ENCODE measurements at regions not wholly inside any gene's neighbourhood (a gene's known extent, or its start where the extent isn't known, plus 50 kb on each side); places are given as distances from the start of the nearest gene placed in this dataset.

GRCh38 chr1:104979651-104980050 lies 1230.0 kb downstream of the AMY1C start (continued):
- TF ChIP-seq ATAD3A (CRISPR knock-in tag; IDR thresholded peaks at IDR 0.05), result no peak
- no peak for TF ChIP-seq EEA1 (CRISPR knock-in tag; IDR thresholded peaks at IDR 0.05; ENCODE audit: borderline replicate concordance)

GRCh38 chr1:104987210-104987609 lies 1237.5 kb downstream of the AMY1C start:
- H3K4me1 ChIP-seq (ENCODE audit: insufficient read depth, low read length), result no peaks in the 10 kb centered on the region
- no peak for ATAC-seq
- no peaks in the 10 kb centered on the region for H3K79me2 ChIP-seq (ENCODE audit: insufficient read depth, low read length)
- TF ChIP-seq ZBTB7B (CRISPR knock-in tag; IDR thresholded peaks at IDR 0.05) (no peak), ZNF33B (CRISPR knock-in tag; IDR thresholded peaks at IDR 0.05) (no peak), ZKSCAN5 (CRISPR knock-in tag; IDR thresholded peaks at IDR 0.05) (no peak)
- no peak overlapping the region for H3K4me2 ChIP-seq (ENCODE audit: low read depth, low read length)
- 0% methylated on average over 1 of the region's 1 CpG for WGBS (ENCODE audit: low lambda C conversion rate)
- no peaks in the 10 kb centered on the region for H3K36me3 ChIP-seq (replicated peaks in 1 of 2; ENCODE audit: control insufficient read depth in 1 of 2, insufficient read depth in 2 of 2, low read length in 2 of 2)
- H3K4me3 ChIP-seq (replicated peaks in 1 of 3; ENCODE audit: insufficient read depth in 1 of 3, low read depth in 2 of 3, low read length in 3 of 3), result no peak overlapping the region
- in situ Hi-C loops (cut with HindIII; ENCODE audit: extremely low pct_ligation_motif_present, low pct_unique_long_range_greater_than_20kb), result no loop called here
- no peak overlapping the region for H3K27ac ChIP-seq (ENCODE audit: extremely low read length, insufficient read depth, low read length)
- no peaks in the 10 kb centered on the region for H3K27me3 ChIP-seq (ENCODE audit: control insufficient read depth in 1 of 2, insufficient read depth in 2 of 2, low read length in 2 of 2)
- H4K20me1 ChIP-seq (ENCODE audit: insufficient read depth, low read length), result no peaks in the 10 kb centered on the region
- CTCF ChIA-PET (ENCODE audit: low intra/inter-chr PET ratio, low total read pairs), result no interaction called here
- no peak for FAIRE-seq
- peaks cover 6% of the 10 kb centered on the region for H3K9me3 ChIP-seq (ENCODE audit: low read length)
- no TSS peak for BruUV-seq (replicated peaks)
- no peak overlapping the region for H3K9ac ChIP-seq (ENCODE audit: insufficient read depth, low read depth, low read length)
- no peak for DNase-seq (ENCODE audit: low spot score)
- POLR2A ChIA-PET, result no interaction called here
- intact Hi-C loops (cut with micrococcal nuclease; ENCODE audit: unreplicated experiment), result no loop called here
- no peak overlapping the region for H2AFZ ChIP-seq (ENCODE audit: low read length)

- FAIRE-seq, result no peak
- 11% methylated on average over 3 of the region's 3 CpGs for WGBS (ENCODE audit: low lambda C conversion rate)
Observed at GRCh38 chr1:104989012-104989411, 1239.3 kb downstream of the AMY1C start.

More at GRCh38 chr1:104989012-104989411, 1239.3 kb downstream of the AMY1C start:
- CTCF ChIA-PET (ENCODE audit: low intra/inter-chr PET ratio, low total read pairs), result no interaction called here
- POLR2A ChIA-PET, result no interaction called here
- H2AFZ ChIP-seq (ENCODE audit: low read length), result no peak overlapping the region
- DNase-seq (ENCODE audit: low spot score) (no peak), ATAC-seq (no peak)
- no peak overlapping the region for H3K9ac ChIP-seq (ENCODE audit: insufficient read depth, low read depth, low read length)
- H4K20me1 ChIP-seq (ENCODE audit: insufficient read depth, low read length), result no peaks in the 10 kb centered on the region
- no peaks in the 10 kb centered on the region for H3K36me3 ChIP-seq (replicated peaks in 1 of 2; ENCODE audit: control insufficient read depth in 1 of 2, insufficient read depth in 2 of 2, low read length in 2 of 2)
- H3K4me3 ChIP-seq (replicated peaks in 1 of 3; ENCODE audit: insufficient read depth in 1 of 3, low read depth in 2 of 3, low read length in 3 of 3), result no peak overlapping the region
- intact Hi-C loops (cut with micrococcal nuclease; ENCODE audit: unreplicated experiment) (no loop called here), in situ Hi-C loops (cut with HindIII; ENCODE audit: extremely low pct_ligation_motif_present, low pct_unique_long_range_greater_than_20kb) (no loop called here)
- no peaks in the 10 kb centered on the region for H3K27me3 ChIP-seq (ENCODE audit: control insufficient read depth in 1 of 2, insufficient read depth in 2 of 2, low read length in 2 of 2)
- H3K9me3 ChIP-seq (ENCODE audit: low read length), result peaks cover 6% of the 10 kb centered on the region
- no peak overlapping the region for H3K27ac ChIP-seq (ENCODE audit: extremely low read length, insufficient read depth, low read length)
- H3K4me1 ChIP-seq (ENCODE audit: insufficient read depth, low read length), result no peaks in the 10 kb centered on the region
- H3K79me2 ChIP-seq (ENCODE audit: insufficient read depth, low read length), result no peaks in the 10 kb centered on the region
- TF ChIP-seq MAFF (IDR thresholded peaks at IDR 0.05; ENCODE audit: low read depth, low read length), result no peak
- no peak for TF ChIP-seq SIX1 (CRISPR knock-in tag; IDR thresholded peaks at IDR 0.05; ENCODE audit: borderline replicate concordance)
- TF ChIP-seq ZSCAN22 (CRISPR knock-in tag; IDR thresholded peaks at IDR 0.05), result no peak
- TF ChIP-seq HNRNPUL1 (IDR thresholded peaks at IDR 0.05; ENCODE audit: low read depth, low read length), result no peak
- no peak overlapping the region for H3K4me2 ChIP-seq (ENCODE audit: low read depth, low read length)
- no TSS peak for BruUV-seq (replicated peaks)
